NT2/D1 (cell line): ENCODE measurements at regions not wholly inside any gene's neighbourhood (a gene's known extent, or its start where the extent isn't known, plus 50 kb on each side); places are given as distances from the start of the nearest gene placed in this dataset.
A peak's percentile ranks its signal among the peaks of the same experiment; 100 is the strongest.

Experiments used
- DNase-seq: peaks from one replicate; pipeline ENCODE4 v3.0.0-alpha.2; 2011; ENCODE audit warnings: low read depth, low spot score
- H3K27me3 ChIP-seq: 2 replicates; pipeline ENCODE4 v1.6.0; 2011; ENCODE audit warnings: mild to moderate bottlenecking; ENCODE audit not compliant: insufficient read length, insufficient read depth
- H3K36me3 ChIP-seq: 2 replicates; pipeline ENCODE4 v1.6.1; 2011; ENCODE audit warnings: mild to moderate bottlenecking, low read length, mixed read lengths; ENCODE audit not compliant: insufficient read depth, insufficient read length
- H3K4me1 ChIP-seq: 2 replicates; pipeline ENCODE4 v1.5.1; 2011; ENCODE audit not compliant: insufficient read depth, insufficient read length
- H3K4me3 ChIP-seq: 2 replicates; pipeline ENCODE4 v1.5.1; 2011; ENCODE audit warnings: low read depth; ENCODE audit not compliant: insufficient read length
- H3K9ac ChIP-seq: 2 replicates; pipeline ENCODE4 v1.6.0; 2011; ENCODE audit warnings: low read depth; ENCODE audit not compliant: insufficient read length
- H3K9me3 ChIP-seq: 2 replicates; pipeline ENCODE4 v1.5.1; 2011; ENCODE audit warnings: mild to moderate bottlenecking, low read length; ENCODE audit not compliant: insufficient read depth
- SUZ12 ChIP-seq: IDR thresholded peaks from 2 replicates; pipeline ENCODE4 v1.6.1; 2011; ENCODE audit not compliant: insufficient read length, insufficient read depth; ENCODE audit errors: extremely low read depth
- YY1 ChIP-seq: IDR thresholded peaks from 2 replicates; pipeline ENCODE4 v1.6.1; 2011; ENCODE audit not compliant: insufficient read length, insufficient read depth
- ZNF274 ChIP-seq: IDR thresholded peaks from 2 replicates; pipeline ENCODE4 v1.6.1; 2011; ENCODE audit warnings: mild to moderate bottlenecking, low read depth, low read length

DNA sequence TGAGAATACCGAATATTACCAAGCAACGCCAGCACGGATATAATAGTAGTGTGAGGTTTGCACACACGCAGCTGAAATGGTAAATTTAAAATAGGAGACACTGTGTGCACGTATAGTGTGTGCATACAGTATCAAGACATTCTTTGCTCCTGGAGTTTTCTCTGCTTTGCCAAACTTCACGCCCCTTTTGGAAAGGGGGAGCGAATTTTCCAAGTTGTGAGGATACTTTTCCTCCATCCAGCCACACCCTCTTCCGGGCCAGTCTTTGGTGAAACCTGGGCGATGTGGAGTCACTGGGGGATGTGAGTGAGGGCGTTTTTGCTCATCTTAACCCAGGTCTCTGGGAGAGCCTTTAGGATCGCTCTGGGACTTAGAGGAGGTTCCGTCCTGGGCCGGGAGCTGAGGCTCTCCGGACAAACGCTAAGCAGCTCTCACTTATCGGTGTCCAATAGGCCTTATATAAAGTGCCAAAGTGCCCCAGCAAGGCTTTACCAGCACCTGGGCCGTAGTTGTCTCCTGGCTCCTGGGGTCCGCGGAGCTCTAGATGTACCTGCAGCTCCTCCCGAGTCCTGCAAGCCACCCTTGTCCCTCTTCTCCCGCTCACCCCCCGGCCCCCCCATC is 160.0 kb upstream of the MKI67 start:
- Histone ChIP-seq H3K4me3 (peak overlapping the region; percentile 4), H3K4me1 (no peaks in the 10 kb centered on the region), H3K36me3 (no peaks in the 10 kb centered on the region), H3K9ac (no peak overlapping the region), H3K27me3 (peaks cover 57% of the 10 kb centered on the region), H3K9me3 (peaks cover 4% of the 10 kb centered on the region; the same call in 1 of the 2 replicates)
- TF ChIP-seq SUZ12 (peak; percentile 7), YY1 (no peak), ZNF274 (no peak)
- no peak for DNase-seq

DNA sequence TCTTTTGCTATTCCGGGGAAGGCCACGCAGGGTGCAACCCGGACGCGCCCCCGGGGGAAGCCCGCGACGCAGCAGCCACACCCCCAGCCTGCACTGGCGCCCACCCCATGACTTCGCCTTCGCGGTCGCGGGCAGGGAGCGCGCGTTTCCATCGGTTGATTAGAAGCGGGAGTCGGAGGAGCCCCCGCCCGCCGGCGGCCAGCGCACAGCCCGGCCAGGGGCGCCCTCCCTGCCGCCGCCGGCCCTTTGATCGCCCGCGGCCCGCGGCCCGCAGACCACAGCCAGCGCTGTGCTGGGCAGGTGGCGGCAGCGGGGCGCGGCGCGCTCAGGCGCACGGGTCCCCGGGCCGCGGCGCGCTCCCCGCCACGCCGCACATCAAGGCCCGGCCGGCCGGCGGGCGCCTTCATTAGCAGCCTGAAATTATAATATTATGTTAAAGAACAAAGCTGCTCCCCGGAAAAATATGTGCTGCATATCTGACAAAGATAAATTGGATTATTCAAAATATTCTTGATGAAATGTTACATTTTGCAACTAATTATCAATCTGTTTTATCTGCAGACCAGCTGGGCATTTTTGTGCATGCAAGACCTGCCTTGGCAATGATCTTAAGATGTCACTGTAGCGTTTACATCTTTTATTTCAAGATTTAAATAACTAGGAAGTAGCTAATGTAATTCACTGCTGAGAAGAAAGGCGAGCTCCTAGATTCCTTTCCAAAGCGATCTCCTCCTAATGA is 160.7 kb upstream of the MKI67 start:
- Histone ChIP-seq H3K4me3 (peak overlapping the region; percentile 4), H3K9ac (no peak overlapping the region), H3K36me3 (no peaks in the 10 kb centered on the region), H3K27me3 (peaks cover 57% of the 10 kb centered on the region), H3K4me1 (no peaks in the 10 kb centered on the region), H3K9me3 (peaks cover 6% of the 10 kb centered on the region; the same call in 1 of the 2 replicates)
- TF ChIP-seq ZNF274 (no peak), YY1 (no peak), SUZ12 (no peak)
- DNase-seq, result no peak

DNA sequence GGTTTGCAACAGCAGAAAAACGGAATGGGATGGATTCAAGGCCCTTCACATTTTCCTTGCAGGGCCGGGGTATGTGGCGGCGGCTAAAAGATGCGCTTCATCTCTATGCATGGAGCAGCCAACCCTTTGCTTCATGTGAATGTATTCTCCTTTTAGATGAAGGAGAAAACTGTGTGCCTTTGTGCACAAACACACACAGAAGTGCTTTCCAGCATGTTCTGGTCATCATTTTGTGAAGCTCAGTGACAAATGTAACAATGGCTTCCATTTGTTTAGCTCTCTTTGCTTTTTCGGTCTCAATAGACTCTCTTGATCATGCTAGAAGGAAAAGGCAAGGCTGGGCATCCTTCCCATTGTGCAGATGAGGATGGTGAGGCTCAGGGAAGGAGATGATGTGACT is 161.7 kb upstream of the MKI67 start:
- no peaks in the 10 kb centered on the region for H3K36me3 ChIP-seq
- H3K9me3 ChIP-seq, result peaks cover 6% of the 10 kb centered on the region; the same call in 1 of the 2 replicates
- H3K4me3 ChIP-seq, result no peak overlapping the region
- TF ChIP-seq ZNF274 (no peak), SUZ12 (no peak), YY1 (no peak)
- H3K27me3 ChIP-seq, result peaks cover 57% of the 10 kb centered on the region
- no peak for DNase-seq
- no peak overlapping the region for H3K9ac ChIP-seq
- no peaks in the 10 kb centered on the region for H3K4me1 ChIP-seq

DNA sequence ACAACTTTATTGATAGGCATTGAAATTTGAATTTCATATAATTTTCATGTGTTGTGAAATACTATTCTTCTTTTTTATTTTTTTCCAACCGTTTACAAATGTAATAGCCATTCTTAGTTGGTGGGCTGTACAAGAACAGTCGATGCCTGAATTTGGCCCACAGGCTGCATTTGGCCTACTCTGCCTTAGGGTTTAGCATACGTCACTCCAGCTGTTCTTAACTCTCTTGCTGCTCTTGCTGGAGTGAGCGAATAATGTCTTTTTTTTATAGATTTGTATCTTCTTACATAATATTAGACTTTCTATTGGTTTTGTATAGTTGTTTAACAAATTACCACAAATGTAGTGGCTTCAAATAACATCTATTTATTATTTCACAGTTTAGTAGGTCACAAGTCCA is 163.4 kb upstream of the MKI67 start:
- no peaks in the 10 kb centered on the region for H3K36me3 ChIP-seq
- TF ChIP-seq YY1, result no peak
- TF ChIP-seq ZNF274, result no peak
- no peak for TF ChIP-seq SUZ12

DNA sequence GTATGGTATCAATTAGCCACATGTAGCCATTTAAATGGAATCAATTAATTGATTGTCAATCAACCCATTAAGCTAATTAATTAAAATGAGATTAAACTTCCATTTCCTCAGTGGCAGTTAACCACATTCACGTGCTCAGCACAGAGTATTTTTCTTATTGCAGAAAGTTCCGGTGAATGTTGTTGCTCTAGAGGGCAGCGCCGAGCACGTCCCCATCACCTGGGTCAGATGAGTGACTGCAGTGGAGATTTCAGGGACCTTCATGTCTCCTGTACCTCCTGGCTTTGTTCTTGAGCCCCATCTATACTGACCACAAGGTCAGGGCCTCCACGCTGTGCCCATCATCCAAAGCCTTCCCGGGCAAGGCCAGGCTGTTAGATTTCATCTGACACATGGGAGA is 168.8 kb upstream of the MKI67 start:
- Histone ChIP-seq H3K9ac (no peak overlapping the region), H3K9me3 (peaks cover 6% of the 10 kb centered on the region; the same call in 1 of the 2 replicates), H3K4me1 (no peaks in the 10 kb centered on the region), H3K27me3 (no peaks in the 10 kb centered on the region), H3K36me3 (no peaks in the 10 kb centered on the region), H3K4me3 (no peak overlapping the region)
- DNase-seq, result no peak
- TF ChIP-seq SUZ12 (no peak), ZNF274 (no peak), YY1 (no peak)

More for the DNA sequence above, 163.4 kb upstream of the MKI67 start:
- Histone ChIP-seq H3K9me3 (peaks cover 6% of the 10 kb centered on the region; the same call in 1 of the 2 replicates), H3K27me3 (peaks cover 47% of the 10 kb centered on the region), H3K4me3 (no peak overlapping the region), H3K9ac (no peak overlapping the region), H3K4me1 (no peaks in the 10 kb centered on the region)
- DNase-seq, result no peak

DNA sequence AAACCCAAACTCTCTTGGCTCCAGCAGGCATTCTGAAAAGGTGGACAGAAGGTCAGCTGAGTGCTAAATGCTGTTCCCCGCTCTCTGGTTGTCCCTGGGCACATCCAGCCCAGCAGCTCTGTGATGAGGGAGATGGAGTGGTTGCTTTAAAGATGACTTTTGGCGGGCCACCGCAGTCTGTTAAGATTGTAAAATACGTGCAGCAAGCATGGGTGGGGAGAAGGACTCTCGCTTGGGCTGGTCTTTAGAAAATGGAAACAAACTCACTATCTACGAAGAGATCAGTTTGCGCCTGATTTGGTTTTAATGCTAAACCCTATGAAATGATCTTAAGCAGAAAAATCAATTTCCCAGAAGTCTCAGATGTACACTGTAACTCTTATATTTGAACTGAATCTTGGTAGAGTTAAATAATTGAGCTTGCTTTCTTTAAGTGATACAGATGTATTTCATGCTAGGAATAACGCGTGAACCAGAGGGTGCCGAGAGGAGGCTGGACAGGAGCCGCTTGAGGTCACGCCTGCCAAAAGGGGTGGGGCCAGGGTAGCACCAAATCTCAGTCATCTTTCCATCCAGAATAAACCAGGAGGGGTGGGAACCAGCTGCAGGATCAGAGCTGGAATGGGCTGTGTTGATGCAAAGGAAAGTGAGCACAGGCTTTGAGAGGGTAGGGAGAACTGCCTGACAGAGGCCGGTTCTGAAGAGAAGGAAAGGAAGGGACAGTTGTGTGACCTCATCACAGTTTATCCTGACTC is 170.2 kb upstream of the MKI67 start:
- H3K36me3 ChIP-seq, result no peaks in the 10 kb centered on the region
- H3K9me3 ChIP-seq, result peaks cover 5% of the 10 kb centered on the region; the same call in 1 of the 2 replicates
- no peaks in the 10 kb centered on the region for H3K4me1 ChIP-seq
- H3K9ac ChIP-seq, result no peak overlapping the region
- DNase-seq, result no peak
- no peaks in the 10 kb centered on the region for H3K27me3 ChIP-seq
- TF ChIP-seq ZNF274 (no peak), SUZ12 (no peak), YY1 (no peak)
- H3K4me3 ChIP-seq, result no peak overlapping the region

DNA sequence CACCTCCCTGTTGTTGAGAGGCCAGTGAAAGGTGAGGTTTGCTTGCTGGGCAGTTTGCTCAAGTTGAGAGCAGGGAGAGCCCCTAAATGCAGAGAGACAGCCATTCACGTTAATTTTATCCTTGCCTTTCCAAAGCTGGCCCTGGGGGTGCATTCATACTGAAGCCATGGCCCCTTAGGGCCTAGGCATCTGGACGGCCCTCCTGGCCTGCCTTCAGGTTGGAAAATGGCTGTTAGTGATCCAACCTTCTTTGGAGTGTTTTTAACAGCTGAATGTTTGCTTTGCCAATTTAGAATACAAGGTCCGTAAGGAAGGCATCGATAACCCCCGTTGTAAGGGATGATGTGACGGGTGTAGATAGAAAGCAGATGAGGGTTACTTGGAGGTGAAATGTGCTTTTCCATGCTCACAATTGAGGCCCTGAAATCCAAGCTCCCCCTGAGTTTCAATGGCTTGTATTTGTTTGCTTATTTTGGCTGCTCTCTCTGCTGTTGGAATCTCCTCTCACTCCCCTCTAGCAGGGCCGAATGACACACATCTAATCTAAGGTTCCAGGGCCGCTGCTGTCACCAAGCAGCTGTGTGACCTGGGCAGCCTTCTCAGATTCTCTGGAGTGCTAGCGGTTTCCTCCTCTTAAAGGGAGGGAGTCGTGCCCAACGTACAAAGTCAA is 171.6 kb upstream of the MKI67 start:
- Histone ChIP-seq H3K27me3 (no peaks in the 10 kb centered on the region), H3K9me3 (peaks cover 14% of the 10 kb centered on the region; the same call in 1 of the 2 replicates), H3K9ac (no peak overlapping the region), H3K36me3 (no peaks in the 10 kb centered on the region), H3K4me3 (no peak overlapping the region), H3K4me1 (no peaks in the 10 kb centered on the region)
- no peak for DNase-seq
- TF ChIP-seq ZNF274, result no peak
- no peak for TF ChIP-seq YY1
- TF ChIP-seq SUZ12, result no peak
